H4 (cell line): ENCODE measurements at regions not wholly inside any gene's neighbourhood (a gene's known extent, or its start where the extent isn't known, plus 50 kb on each side); places are given as distances from the start of the nearest gene placed in this dataset.
"Not testable (repeated sequence)": the region's sequence is repeated elsewhere in the genome, so short reads cannot be mapped to it uniquely, and the experiment has no call there.

Experiments used
- DNase-seq: peaks from one replicate; pipeline ENCODE4 v3.0.0-alpha.2; 2015; ENCODE audit warnings: low spot score

- DNase-seq = no peak
Measured at GRCh38 chr7:96827701-96828100, 118.1 kb upstream of the SEM1 start.

- not testable (repeated sequence) for DNase-seq
Measured at GRCh38 chr7:96829121-96829520, 119.5 kb upstream of the SEM1 start.

GRCh38 chr7:96831446-96831845, 121.8 kb upstream of the SEM1 start:
- DNase-seq = no peak

- no peak for DNase-seq
Measured at GRCh38 chr7:96832092-96832662, 122.5 kb upstream of the SEM1 start.

- DNase-seq = no peak
Measured at GRCh38 chr7:96833676-96834453, 124.2 kb upstream of the SEM1 start.

- no peak for DNase-seq
Measured at GRCh38 chr7:96836456-96836855, 126.8 kb upstream of the SEM1 start.

GRCh38 chr7:96837593-96837992, 127.9 kb upstream of the SEM1 start:
- no peak for DNase-seq

- DNase-seq = no peak
Measured at GRCh38 chr7:96838481-96838880, 128.8 kb upstream of the SEM1 start.

GRCh38 chr7:96855139-96855538, 145.5 kb upstream of the SEM1 start:
- DNase-seq = no peak

GRCh38 chr7:96855691-96856090, 146.0 kb upstream of the SEM1 start:
- no peak for DNase-seq

GRCh38 chr7:96869538-96869937, 135.8 kb upstream of the DLX6 start:
- DNase-seq = no peak

GRCh38 chr7:96870185-96870584, 135.2 kb upstream of the DLX6 start:
- DNase-seq = no peak

GRCh38 chr7:96870934-96871333, 134.4 kb upstream of the DLX6 start:
- no peak for DNase-seq

GRCh38 chr7:96887426-96887825, 117.9 kb upstream of the DLX6 start:
- peak; percentile 16 for DNase-seq

- no peak for DNase-seq
Measured at GRCh38 chr7:96899108-96899507, 106.2 kb upstream of the DLX6 start.

- DNase-seq = no peak
Measured at GRCh38 chr7:96901822-96902445, 103.4 kb upstream of the DLX6 start.

GRCh38 chr7:96903906-96904305, 101.4 kb upstream of the DLX6 start:
- no peak for DNase-seq

GRCh38 chr7:96910486-96910885, 94.9 kb upstream of the DLX6 start:
- peak; percentile 23 for DNase-seq

- DNase-seq = no peak
Measured at GRCh38 chr7:96915029-96915428, 90.3 kb upstream of the DLX6 start.

- no peak for DNase-seq
Measured at GRCh38 chr7:96920064-96920463, 85.3 kb upstream of the DLX6 start.

- no peak for DNase-seq
Measured at GRCh38 chr7:96920713-96921112, 84.6 kb upstream of the DLX6 start.

- no peak for DNase-seq
Measured at GRCh38 chr7:96921231-96921630, 84.1 kb upstream of the DLX6 start.

GRCh38 chr7:96921771-96922170, 83.6 kb upstream of the DLX6 start:
- no peak for DNase-seq
